Liver (tissue), 3 donors: ENCODE measurements at regions not wholly inside any gene's neighbourhood (a gene's known extent, or its start where the extent isn't known, plus 50 kb on each side); places are given as distances from the start of the nearest gene placed in this dataset.

ENCODE experiments used
- EGR1 ChIP-seq, 2 donors: IDR thresholded peaks; 2 replicates each; pipeline ENCODE4 v1.6.1; 2016 to 2018; ENCODE audit warnings: antibody characterized with exemption in 2 of 2, low read depth in 2 of 2
- FOXA1 ChIP-seq: IDR thresholded peaks from 2 replicates; pipeline ENCODE4 v1.6.1; 2016; ENCODE audit warnings: antibody characterized with exemption
- GABPA ChIP-seq, 2 donors: IDR thresholded peaks in 1 of 2; conservative IDR thresholded peaks in 1 of 2; 2 replicates each; pipeline ENCODE4 v1.6.1; 2016; ENCODE audit warnings: antibody characterized with exemption in 2 of 2, mild to moderate bottlenecking in 1 of 2, moderate library complexity in 1 of 2
- SP1 ChIP-seq: IDR thresholded peaks from 2 replicates; pipeline ENCODE4 v1.6.1; 2018; ENCODE audit warnings: antibody characterized with exemption, mild to moderate bottlenecking
- TF ChIP-seq, protein P1 (sequence below): fragments of 150-350 bp; IDR thresholded peaks from 2 replicates; pipeline ENCODE4 v1.5.1; 2017; ENCODE audit warnings: improper control_type of control experiment, low read depth, low read length; ENCODE audit not compliant: missing input control
- TF ChIP-seq, protein P2 (sequence below): IDR thresholded peaks from 2 replicates; pipeline ENCODE4 v1.6.1; 2016; ENCODE audit warnings: antibody characterized with exemption, mild to moderate bottlenecking
- TF ChIP-seq, protein P3 (sequence below): IDR thresholded peaks from 2 replicates; pipeline ENCODE4 v1.6.1; 2016; ENCODE audit warnings: antibody characterized with exemption
- donor health status: healthy.
- donor health status: healthy.

DNA sequence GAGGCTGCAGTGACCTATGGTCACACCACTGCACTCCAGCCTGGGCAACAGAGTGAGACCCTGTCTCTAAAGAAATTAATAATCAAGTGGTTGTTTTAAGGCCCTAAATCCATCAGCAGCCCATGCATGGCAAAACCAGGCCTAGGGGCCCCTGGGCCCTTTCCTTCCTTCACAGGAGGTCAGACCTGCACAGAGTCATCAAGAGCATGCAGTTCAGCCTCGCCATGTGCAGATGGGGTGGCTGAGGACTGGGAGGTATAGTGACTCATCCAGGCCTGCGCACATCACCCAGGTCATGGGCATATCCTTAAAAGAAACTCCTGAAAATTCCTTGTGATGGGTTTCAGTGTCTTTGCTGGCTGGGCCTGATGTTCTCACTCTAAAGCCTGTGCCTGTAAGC lies 72.4 kb upstream of the AMZ2 start:
- TF ChIP-seq, protein P1, sequence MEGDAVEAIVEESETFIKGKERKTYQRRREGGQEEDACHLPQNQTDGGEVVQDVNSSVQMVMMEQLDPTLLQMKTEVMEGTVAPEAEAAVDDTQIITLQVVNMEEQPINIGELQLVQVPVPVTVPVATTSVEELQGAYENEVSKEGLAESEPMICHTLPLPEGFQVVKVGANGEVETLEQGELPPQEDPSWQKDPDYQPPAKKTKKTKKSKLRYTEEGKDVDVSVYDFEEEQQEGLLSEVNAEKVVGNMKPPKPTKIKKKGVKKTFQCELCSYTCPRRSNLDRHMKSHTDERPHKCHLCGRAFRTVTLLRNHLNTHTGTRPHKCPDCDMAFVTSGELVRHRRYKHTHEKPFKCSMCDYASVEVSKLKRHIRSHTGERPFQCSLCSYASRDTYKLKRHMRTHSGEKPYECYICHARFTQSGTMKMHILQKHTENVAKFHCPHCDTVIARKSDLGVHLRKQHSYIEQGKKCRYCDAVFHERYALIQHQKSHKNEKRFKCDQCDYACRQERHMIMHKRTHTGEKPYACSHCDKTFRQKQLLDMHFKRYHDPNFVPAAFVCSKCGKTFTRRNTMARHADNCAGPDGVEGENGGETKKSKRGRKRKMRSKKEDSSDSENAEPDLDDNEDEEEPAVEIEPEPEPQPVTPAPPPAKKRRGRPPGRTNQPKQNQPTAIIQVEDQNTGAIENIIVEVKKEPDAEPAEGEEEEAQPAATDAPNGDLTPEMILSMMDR: no peak
- TF ChIP-seq EGR1 (IDR thresholded peaks at IDR 0.05; ENCODE audit: low read depth in 2 of 2): no peak
- no peak for TF ChIP-seq SP1
- TF ChIP-seq FOXA1: no peak
- TF ChIP-seq, protein P2, sequence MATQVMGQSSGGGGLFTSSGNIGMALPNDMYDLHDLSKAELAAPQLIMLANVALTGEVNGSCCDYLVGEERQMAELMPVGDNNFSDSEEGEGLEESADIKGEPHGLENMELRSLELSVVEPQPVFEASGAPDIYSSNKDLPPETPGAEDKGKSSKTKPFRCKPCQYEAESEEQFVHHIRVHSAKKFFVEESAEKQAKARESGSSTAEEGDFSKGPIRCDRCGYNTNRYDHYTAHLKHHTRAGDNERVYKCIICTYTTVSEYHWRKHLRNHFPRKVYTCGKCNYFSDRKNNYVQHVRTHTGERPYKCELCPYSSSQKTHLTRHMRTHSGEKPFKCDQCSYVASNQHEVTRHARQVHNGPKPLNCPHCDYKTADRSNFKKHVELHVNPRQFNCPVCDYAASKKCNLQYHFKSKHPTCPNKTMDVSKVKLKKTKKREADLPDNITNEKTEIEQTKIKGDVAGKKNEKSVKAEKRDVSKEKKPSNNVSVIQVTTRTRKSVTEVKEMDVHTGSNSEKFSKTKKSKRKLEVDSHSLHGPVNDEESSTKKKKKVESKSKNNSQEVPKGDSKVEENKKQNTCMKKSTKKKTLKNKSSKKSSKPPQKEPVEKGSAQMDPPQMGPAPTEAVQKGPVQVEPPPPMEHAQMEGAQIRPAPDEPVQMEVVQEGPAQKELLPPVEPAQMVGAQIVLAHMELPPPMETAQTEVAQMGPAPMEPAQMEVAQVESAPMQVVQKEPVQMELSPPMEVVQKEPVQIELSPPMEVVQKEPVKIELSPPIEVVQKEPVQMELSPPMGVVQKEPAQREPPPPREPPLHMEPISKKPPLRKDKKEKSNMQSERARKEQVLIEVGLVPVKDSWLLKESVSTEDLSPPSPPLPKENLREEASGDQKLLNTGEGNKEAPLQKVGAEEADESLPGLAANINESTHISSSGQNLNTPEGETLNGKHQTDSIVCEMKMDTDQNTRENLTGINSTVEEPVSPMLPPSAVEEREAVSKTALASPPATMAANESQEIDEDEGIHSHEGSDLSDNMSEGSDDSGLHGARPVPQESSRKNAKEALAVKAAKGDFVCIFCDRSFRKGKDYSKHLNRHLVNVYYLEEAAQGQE: no peak
- TF ChIP-seq GABPA (IDR thresholded peaks at IDR 0.05 in 1 of 2, conservative IDR thresholded peaks at IDR 0.05 in 1 of 2): no peak
- TF ChIP-seq, protein P3, sequence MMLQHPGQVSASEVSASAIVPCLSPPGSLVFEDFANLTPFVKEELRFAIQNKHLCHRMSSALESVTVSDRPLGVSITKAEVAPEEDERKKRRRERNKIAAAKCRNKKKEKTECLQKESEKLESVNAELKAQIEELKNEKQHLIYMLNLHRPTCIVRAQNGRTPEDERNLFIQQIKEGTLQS: no peak
